ENCODE measurements at regions not wholly inside any gene's neighbourhood (a gene's known extent, or its start where the extent isn't known, plus 50 kb on each side); places are given as distances from the start of the nearest gene placed in this dataset.
A peak's percentile ranks its signal among the peaks of the same experiment; 100 is the strongest.

DNA sequence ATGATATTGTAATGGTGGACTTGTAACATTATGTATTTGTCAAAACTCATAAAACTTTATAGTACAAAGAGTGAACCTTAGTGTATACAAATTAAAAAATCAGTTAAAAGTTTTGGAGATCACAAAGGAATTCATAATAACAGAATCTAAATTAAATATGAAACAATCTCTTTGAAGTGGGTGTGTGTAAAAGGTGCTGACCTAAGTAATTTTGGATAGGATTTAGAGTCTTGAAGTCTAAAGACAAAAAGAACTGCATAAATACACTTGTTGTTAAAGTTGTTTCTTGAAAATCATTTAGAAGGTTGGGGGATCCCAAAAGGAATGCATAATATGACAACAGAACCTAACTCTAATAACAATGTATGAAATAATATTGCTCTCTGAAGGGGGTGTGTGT is 295.5 kb downstream of the PRR16 start:
- no peaks in the 10 kb centered on the region for H3K36me3 ChIP-seq
- H3K4me1 ChIP-seq, result no peaks in the 10 kb centered on the region
- intact Hi-C loops (cut with DNase I; ENCODE audit: low total_unique reads) (no loop called here), in situ Hi-C loops (cut with MboI; ENCODE audit: low pct_ligation_motif_present in 1 of 4, low pct_unique_long_range_greater_than_20kb in 1 of 4, low sequenced_read_pairs in 3 of 4) (no loop called here)
- no peak overlapping the region for H3K27ac ChIP-seq
- no peaks in the 10 kb centered on the region for H3K9me3 ChIP-seq
- no peak for DNase-seq
- no peaks in the 10 kb centered on the region for H3K27me3 ChIP-seq
- no peak for TF ChIP-seq POLR2A (IDR thresholded peaks at IDR 0.05)
- no peak for TF ChIP-seq EP300 (IDR thresholded peaks at IDR 0.05; ENCODE audit: low read depth)
- no peak for TF ChIP-seq POLR2AphosphoS5 (IDR thresholded peaks at IDR 0.05)
- TF ChIP-seq, protein P1, sequence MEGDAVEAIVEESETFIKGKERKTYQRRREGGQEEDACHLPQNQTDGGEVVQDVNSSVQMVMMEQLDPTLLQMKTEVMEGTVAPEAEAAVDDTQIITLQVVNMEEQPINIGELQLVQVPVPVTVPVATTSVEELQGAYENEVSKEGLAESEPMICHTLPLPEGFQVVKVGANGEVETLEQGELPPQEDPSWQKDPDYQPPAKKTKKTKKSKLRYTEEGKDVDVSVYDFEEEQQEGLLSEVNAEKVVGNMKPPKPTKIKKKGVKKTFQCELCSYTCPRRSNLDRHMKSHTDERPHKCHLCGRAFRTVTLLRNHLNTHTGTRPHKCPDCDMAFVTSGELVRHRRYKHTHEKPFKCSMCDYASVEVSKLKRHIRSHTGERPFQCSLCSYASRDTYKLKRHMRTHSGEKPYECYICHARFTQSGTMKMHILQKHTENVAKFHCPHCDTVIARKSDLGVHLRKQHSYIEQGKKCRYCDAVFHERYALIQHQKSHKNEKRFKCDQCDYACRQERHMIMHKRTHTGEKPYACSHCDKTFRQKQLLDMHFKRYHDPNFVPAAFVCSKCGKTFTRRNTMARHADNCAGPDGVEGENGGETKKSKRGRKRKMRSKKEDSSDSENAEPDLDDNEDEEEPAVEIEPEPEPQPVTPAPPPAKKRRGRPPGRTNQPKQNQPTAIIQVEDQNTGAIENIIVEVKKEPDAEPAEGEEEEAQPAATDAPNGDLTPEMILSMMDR (IDR thresholded peaks at IDR 0.05), result no peak
- H3K4me3 ChIP-seq, result no peak overlapping the region

DNA sequence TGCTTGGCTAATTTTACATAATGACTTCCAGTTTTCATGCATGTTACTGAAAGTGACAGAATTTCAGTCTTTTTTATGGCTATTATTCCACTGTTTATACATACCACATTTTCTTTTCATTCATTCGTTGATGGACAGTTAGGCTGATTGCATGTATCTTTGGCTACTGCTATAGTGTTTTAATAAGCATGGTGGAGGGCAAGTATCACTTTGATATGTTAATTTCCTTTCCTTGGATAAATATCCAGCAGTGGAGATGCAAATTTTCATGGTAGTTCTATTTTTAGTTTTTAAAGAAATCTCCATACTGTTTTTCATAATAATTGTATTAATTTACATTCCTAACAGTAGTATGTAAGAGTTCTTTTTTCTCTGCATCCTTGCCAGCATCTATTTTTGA is 297.9 kb downstream of the PRR16 start:
- Histone ChIP-seq H3K27ac (no peak overlapping the region), H3K27me3 (no peaks in the 10 kb centered on the region), H3K36me3 (no peaks in the 10 kb centered on the region), H3K4me1 (no peaks in the 10 kb centered on the region), H3K4me3 (no peak overlapping the region), H3K9me3 (no peaks in the 10 kb centered on the region)
- intact Hi-C loops (cut with DNase I; ENCODE audit: low total_unique reads) (no loop called here), in situ Hi-C loops (cut with MboI; ENCODE audit: low pct_ligation_motif_present in 1 of 4, low pct_unique_long_range_greater_than_20kb in 1 of 4, low sequenced_read_pairs in 3 of 4) (no loop called here)
- TF ChIP-seq, protein P1 (IDR thresholded peaks at IDR 0.05), result no peak
- TF ChIP-seq POLR2A (IDR thresholded peaks at IDR 0.05), result no peak
- TF ChIP-seq EP300 (IDR thresholded peaks at IDR 0.05; ENCODE audit: low read depth), result no peak
- TF ChIP-seq POLR2AphosphoS5 (IDR thresholded peaks at IDR 0.05), result no peak
- WGBS, 2 donors (ENCODE audit: low coverage in 1 of 2), result 59 to 63% methylated on average over 1 of the region's 1 CpG
- DNase-seq, result no peak

DNA sequence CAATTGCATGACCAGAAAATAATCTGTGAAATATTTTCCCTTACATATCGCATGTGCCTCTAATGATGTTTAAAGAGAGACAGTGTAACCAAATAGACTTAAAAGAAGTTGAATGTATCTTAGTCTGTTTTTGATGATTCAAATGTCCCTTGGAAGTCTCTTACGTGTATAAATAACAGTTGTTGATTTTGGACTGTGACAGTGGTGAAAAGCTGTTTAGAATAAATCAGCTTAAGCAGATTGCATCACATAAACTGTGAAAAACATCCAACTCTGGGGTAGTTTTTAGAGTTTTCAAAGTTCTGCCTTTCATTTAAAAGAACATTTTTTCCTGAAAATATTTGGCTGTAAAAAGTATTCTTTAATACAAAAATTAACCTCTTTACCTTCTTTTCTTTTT is 301.1 kb downstream of the PRR16 start:
- no peak for DNase-seq
- in situ Hi-C loops (cut with MboI; ENCODE audit: low pct_ligation_motif_present in 1 of 4, low pct_unique_long_range_greater_than_20kb in 1 of 4, low sequenced_read_pairs in 3 of 4) (no loop called here), intact Hi-C loops (cut with DNase I; ENCODE audit: low total_unique reads) (no loop called here)
- Histone ChIP-seq H3K27ac (no peak overlapping the region), H3K4me1 (no peaks in the 10 kb centered on the region), H3K36me3 (no peaks in the 10 kb centered on the region), H3K27me3 (no peaks in the 10 kb centered on the region), H3K4me3 (no peak overlapping the region), H3K9me3 (no peaks in the 10 kb centered on the region)
- WGBS, 2 donors (ENCODE audit: low coverage in 1 of 2), result 56 to 75% methylated on average over 2 of the region's 2 CpGs
- TF ChIP-seq, protein P1 (IDR thresholded peaks at IDR 0.05), result no peak
- TF ChIP-seq POLR2AphosphoS5 (IDR thresholded peaks at IDR 0.05) (peak in 2 of 3 donors; percentile 7 to 60), EP300 (IDR thresholded peaks at IDR 0.05; ENCODE audit: low read depth) (no peak)

DNA sequence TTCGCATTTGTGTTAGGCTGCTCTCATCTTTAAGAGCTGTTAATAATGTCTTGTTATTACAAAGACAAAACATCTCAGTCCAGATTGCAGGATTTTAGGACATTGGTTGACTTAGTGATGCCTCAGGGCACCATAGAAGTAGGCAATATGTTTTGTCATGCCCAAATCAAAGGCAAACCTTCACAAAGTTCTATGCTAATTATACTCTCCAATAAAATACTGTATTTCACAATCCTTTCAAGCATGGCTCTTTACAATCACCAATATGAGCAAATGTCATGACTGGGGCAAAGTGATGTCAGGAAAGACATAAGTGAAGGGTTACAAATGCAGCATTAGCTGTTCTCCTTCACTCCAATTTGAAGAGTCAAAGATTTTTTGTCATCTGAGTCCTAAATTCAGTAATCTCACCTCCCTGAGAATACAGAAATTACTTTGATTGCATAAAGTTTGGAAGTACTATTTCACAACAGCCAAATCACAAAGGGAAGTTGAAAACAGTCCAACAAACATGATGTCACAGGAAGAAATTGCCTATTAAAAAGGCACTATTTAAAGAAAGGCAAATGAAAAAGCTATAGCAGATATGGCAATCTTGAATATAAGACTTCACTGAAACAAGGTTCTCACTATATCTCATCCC is 303.2 kb downstream of the PRR16 start:
- in situ Hi-C loops (cut with MboI; ENCODE audit: low pct_ligation_motif_present in 1 of 4, low pct_unique_long_range_greater_than_20kb in 1 of 4, low sequenced_read_pairs in 3 of 4) (no loop called here), intact Hi-C loops (cut with DNase I; ENCODE audit: low total_unique reads) (no loop called here)
- H3K27me3 ChIP-seq, result no peaks in the 10 kb centered on the region
- no peak overlapping the region for H3K4me3 ChIP-seq
- H3K27ac ChIP-seq, result no peak overlapping the region
- no peaks in the 10 kb centered on the region for H3K36me3 ChIP-seq
- H3K4me1 ChIP-seq, result no peaks in the 10 kb centered on the region
- H3K9me3 ChIP-seq, result no peaks in the 10 kb centered on the region
- TF ChIP-seq POLR2AphosphoS5 (IDR thresholded peaks at IDR 0.05) (no peak), POLR2A (IDR thresholded peaks at IDR 0.05) (no peak), EP300 (IDR thresholded peaks at IDR 0.05; ENCODE audit: low read depth) (no peak)
- TF ChIP-seq, protein P1 (IDR thresholded peaks at IDR 0.05), result no peak
- WGBS, 2 donors (ENCODE audit: low coverage in 1 of 2), result 78 to 80% methylated on average over 1 of the region's 1 CpG
- no peak for DNase-seq

Measured in transverse colon (tissue), 4 donors.